HG02870 (cell line): ENCODE measurements at regions not wholly inside any gene's neighbourhood (a gene's known extent, or its start where the extent isn't known, plus 50 kb on each side); places are given as distances from the start of the nearest gene placed in this dataset.
"Not testable (repeated sequence)": the region's sequence is repeated elsewhere in the genome, so short reads cannot be mapped to it uniquely, and the experiment has no call there.

Experiments used
- ATAC-seq: cut with Tn5 transposase; IDR thresholded peaks from one replicate; pipeline ENCODE4 v1.9.1; 2021; ENCODE audit warnings: mild to moderate bottlenecking, moderate library complexity; ENCODE audit not compliant: unreplicated experiment

DNA sequence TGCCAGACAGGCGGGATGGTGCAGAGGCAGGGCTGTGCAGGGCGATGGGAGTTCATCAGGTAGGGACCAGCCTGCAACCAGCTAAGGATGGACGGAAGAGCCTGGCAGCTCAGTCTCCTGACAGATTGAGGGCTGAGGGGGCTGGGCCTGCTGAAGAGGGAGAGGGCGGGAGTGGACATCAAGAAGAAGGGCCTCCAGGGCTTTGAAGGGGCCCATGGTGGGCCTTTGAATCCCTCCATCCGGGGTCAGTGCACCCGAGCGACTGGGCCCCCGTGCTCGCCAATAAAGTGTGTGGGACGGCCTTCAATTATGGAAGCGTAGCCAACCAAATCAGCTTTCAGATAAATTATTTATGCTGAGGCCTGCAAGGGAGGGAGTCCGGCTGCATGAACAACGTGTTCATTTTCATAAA, 431.2 kb downstream of the RPS24 start:
- ATAC-seq: no peak

DNA sequence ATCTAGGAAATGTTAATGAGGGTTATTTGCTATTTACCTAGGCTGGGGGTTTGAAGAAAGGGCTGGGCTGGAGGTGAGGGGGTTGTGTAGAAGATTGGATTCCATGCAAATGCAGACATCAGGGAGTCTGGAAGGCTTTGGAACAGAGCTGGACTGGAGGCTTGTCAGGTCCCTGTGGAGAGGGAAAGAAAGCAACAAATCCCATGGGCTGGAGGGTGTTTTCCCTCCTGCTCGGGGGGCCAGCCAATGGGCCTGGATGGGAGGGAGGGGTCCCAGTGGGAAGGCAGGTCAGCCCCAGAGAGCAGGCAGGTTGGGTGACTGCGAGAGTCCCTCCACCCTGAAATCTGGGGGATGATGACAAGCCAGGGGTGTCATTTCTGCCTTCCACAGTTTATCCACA, 431.8 kb downstream of the RPS24 start:
- no peak for ATAC-seq

DNA sequence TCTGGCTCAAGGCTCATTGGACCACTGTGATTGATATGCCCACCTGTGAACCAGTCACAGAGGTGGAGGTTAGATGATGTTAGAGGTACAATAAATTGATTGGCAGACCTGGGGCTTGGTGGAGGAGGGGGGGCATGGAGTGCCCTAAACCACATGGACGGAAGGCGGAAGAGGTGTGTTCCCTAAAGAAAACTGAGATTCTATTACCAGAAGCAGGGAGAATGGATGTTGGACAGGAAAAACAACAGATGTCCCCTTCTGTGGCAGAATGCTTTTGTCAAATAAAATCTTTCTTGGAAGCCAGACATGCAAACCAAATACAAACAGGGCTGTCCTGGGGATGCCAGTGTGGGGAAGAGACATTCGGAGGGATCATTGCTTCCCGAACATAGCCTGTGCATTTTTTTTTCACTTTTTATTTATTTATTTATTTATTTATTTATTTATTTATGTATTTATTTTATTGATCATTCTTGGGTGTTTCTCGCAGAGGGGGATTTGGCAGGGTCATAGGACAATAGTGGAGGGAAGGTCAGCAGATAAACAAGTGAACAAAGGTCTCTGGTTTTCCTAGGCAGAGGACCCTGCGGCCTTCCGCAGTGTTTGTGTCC, 433.9 kb downstream of the RPS24 start:
- ATAC-seq: no peak

DNA sequence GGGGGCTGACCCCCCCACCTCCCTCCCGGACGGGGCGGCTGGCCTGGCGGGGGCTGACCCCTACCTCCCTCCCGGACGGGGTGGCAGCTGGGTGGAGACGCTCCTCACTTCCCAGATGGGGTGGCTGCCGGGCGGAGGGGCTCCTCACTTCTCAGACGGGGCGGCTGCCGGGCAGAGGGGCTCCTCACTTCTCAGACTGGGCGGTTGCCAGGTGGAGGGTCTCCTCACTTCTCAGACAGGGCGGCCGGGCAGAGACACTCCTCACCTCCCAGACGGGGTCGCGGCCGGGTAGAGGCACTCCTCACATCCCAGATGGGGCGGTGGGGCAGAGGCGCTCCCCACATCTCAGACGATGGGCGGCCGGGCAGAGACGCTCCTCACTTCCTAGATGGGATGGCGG, 435.1 kb downstream of the RPS24 start:
- ATAC-seq: not testable (repeated sequence)

DNA sequence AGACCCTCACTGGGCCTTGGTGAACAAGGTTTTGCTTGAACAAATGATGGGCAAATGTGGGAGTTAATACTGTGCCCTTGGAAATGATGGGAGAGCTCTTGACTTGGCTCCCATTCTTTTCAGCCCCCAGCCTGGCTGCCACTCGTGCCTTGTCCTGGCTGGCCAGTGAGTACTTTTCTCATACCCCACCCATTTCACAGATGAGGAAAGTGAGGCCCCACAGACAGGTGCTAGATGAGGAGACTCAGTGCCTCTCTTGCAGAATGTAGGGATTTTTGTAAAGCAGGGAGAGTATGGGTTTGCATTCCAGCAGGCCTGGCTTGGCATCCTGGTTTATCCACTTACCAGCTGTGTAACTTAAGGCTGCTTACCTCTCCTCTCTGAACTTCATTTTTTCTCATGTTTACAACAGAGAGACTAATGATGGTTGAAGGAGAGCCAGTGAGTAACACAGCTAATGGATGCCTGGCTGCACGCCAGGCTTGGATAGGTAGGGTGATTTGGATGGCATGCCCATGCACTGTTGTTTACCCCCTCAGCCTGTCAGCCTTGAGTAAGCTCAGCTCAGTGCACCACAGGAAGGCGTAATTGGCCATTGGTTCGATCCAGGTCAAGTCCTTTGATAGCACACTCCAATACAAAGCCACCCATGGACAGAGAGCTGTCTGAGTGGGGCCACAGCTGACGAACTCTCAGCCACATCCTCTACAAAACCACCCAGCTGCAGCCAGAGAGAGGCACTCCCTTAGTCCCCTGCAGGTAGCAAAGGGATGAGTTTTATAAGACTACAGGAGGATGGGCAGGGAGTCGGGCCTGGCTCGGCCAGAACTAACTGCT, 436.8 kb downstream of the RPS24 start:
- ATAC-seq: no peak

DNA sequence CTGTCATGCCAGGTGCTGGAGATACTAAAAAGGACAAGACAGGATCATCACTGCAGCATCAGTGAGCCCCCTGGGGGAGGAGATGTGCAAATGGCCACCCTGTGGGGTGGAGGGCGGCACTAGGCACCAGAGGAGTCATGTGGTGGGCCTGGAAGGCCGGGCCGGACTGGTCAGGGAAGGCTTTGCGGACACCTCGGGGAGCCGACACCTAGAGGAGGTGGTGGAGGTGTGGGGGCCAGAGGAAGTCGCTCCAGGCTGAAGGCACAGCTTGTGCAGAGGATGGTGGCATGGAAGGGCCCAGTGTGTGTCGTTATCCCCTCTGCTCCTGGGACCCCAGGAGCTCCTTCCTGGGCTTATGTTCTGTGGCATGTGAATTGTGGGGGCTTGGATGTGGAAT, 437.7 kb downstream of the RPS24 start:
- ATAC-seq: no peak

DNA sequence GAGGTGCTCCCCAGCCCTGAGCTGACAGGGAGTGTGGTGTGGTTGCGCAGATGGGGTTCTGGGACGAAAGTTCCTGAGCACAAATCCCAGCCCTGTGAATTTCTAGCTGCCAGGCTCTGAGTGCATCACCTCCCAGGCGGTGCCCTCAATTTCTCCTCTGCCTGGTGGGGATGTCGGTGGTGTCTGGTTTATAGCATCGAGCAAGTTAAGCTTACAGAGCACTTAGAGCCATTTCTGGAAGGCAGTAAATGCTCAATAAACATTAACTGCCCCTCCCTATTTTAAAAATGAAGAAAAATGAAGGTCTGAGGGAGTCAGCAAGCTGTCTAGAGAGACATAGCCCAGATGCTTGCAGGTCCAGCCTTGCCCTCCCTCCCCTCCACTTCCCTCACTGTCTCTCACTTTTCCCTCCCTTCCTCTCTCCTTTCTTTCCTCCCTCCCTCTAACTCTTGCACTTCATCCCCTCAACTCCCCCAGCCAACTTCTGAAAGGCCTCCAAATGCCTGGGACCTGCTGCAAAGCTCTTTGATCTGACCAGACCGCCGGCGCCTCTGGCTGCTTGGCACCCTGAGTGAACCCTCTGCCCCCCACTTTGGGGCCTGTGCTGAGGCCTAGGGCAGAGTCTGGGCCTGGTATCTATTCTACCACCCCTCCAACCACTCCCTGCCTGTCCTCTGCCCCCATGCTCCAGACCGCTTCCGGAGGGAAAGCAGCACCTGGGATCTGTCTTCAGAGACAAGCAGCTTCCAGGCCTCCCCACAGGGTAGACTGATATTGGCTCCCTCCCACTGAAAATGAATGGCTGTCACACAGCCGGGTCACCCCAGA, 438.3 kb downstream of the RPS24 start:
- no peak for ATAC-seq

DNA sequence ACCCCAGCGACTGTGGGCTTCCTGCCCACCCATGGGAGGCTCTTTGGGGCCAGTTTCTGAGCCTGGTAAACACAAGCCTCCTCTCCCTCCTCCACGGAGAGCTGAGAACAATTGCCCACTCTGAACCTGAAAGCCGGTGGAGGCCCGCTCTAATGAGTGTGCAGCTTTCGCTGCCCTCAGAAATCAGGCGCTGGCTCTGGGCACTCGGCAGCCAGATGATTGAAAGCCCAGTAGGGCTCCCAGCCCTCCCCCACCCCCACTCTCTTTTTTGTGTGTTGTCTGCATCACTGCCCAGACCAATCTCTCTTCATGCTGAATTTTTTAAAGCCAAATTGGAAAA, 438.9 kb downstream of the RPS24 start:
- no peak for ATAC-seq

DNA sequence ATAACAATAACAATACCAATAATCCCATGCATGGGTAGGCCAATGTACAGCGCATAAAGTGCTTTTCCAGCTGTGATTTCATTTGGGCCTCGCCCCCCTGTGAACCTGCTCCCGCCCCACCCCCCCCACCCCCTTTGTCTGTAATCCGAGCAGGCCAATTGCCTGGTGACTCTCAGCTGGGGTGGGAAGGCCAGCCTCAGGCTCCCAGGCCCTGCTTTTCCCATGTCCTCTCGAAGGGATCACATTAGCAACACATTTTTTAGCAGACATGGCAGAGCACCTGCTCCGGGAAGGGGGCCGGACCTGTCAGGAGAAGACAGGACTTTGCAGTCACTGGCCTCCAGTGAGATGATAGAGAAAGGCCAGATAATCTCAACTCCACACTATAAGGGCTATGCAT, 439.3 kb downstream of the RPS24 start:
- no peak for ATAC-seq

DNA sequence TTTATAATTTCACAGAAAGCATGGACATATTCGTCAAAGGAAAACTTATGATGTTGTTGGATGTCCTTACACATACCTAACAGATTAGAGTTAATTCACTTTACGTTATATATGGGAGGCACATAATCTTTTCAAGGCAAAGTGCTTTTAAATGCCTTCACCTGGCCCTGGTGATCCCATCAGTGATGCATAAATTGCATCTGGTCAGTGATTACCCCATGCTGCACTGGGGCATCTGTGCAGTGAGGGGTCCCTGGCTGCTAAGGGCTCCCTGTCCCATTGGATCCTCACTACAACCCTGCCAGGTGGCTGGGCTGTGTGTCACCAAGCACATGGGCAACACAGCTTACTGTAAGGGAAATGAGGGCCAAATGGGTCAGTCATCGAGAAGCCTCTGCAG, 441.1 kb downstream of the RPS24 start:
- ATAC-seq: no peak

DNA sequence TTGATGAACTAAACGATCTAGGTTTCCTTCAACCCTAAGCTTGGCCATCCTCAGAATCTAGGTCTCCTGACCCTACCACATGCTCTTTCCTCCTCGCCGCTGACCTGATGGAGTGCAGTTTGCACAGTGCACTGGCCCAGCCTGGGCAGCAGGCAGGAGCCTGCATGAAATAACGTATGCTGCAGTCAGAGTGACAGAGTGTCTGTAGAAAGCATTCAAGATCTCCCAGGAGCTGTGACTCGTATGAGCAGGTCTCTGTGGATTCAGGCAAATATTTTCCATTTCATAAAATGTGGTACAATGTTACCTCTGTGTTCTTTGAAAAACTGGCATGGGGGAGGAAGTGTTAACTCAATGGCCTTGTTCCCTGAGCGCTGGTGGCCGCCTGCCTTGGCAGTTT, 441.8 kb downstream of the RPS24 start:
- no peak for ATAC-seq

DNA sequence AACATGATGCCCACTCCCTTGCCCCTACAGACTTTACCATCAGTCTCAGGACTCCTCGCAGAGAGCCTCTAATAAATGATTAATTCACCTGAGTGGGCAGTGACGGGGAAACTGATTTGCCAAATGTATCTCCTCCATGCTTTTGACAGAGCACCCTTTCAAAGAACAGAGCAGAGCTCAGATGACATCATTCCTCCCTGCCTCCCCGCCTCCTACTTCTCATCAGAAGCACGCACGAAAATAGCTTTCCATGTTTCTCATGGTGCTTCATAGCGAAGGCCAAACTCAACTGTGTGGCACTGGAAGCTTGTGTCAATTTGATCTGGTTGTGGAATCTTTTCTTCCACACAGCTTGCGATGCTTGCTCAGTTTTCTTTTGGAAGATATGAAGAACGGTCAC, 442.5 kb downstream of the RPS24 start:
- no peak for ATAC-seq

DNA sequence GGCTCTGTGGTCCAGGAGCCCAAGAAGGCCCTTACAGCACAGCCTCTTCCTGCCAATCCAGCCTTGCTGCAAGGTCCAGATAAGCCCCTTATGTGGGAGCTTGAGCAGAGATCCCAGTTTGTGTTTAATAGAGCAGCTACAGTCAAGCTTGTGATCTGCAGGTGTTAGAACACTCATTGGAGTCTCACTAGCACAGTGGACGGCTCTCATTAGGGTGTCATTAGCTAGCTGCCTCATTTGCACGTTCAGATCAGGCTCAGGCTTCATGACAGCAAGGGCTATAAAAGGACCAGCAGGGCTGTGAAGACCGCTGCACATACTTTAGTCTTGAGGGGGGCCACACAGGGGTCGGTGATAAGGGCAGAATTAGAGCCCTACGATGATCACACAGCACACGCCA, 443.2 kb downstream of the RPS24 start:
- no peak for ATAC-seq

DNA sequence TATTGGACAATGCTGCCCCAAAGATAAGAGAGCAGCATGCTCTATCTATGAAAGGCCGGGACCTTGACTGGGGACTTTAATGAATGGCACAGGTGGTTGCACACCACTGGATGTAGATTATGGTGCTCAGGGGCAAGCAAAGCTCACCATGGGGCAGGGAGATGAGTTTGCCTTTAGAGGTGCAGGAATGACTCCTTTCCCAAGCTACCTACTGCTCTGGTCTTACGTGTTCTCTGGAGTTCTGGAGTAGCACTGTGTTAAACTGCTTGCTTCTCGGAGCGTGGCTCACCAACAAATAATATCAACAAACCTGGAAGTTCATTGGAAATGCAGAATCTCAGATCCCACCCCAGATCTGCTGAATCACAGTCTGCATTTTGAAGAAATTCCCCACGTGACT, 445.3 kb downstream of the RPS24 start:
- no peak for ATAC-seq

DNA sequence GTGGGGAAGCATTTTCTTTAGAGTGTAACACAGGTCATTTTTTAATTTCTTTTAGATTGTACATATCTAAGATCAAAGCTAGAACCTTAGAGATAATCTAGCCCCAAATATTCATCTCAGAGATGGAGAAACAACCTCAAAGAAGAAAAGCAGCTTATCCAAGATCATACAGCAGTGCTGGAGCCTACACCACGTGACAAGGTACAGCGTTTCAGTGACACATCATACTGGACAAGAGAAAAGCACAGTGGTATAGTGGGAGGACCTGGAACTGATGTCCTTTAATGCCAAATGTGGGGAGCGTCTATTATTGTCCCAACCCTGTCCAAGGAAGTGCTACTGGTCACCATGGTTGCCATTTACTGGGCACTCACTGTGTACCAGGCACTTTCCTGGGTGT, 445.8 kb downstream of the RPS24 start:
- ATAC-seq: no peak

DNA sequence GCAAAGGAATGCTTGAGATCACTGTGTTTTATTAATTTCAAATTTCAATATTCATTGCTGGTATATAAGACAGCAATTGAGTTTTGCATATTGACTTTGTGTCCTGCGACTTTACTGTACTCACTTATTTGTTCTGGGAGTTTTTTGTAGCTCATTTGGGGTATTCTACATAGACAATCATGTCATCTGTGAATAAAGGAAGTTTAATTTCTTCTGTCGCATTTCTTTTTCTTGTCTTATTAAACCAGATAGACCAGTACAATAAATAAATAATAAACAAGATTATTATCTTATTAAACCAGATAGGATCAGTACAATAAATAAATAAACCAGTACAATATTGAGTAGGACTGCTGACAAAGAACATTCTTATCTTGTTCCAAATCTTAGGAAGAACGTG, 448.2 kb downstream of the RPS24 start:
- no peak for ATAC-seq

DNA sequence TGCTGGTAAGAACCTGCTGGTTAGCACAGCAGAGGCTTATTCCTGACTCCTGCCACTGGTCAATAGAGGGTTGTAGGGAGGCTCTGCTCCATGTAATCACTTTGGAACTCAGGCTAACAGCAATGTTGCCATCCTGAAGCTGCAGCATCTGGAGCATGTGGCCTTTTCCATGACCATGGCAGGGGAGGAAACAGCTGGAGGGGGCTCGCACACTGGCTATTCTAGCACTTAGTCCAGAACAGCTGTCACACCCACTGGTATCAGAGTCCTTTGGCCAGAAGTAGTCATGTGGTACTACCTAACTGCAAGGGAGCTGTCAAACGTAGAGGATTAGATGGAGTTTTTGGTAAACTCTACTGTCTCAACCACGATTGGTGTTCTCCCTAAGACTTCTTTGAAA, 450.0 kb downstream of the RPS24 start:
- ATAC-seq: no peak

DNA sequence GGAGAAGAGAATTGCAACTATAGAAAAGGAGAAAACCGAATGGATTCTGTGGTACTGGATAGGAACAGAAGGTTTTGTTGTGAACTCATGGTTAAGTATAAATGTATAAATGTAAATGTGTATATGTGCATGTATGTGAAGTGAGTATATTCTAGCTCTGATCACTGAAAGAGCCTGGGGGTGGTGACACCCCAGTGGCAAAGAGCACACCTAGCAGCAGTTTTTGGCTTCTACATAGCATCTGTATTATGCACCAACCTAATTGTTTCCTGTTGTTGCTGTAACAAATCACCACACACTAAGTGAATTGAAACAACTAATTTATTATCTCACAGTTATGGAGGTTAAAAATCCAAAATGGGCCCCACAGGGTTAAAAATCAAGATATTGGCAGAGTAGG, 455.4 kb downstream of the RPS24 start:
- no peak for ATAC-seq

DNA sequence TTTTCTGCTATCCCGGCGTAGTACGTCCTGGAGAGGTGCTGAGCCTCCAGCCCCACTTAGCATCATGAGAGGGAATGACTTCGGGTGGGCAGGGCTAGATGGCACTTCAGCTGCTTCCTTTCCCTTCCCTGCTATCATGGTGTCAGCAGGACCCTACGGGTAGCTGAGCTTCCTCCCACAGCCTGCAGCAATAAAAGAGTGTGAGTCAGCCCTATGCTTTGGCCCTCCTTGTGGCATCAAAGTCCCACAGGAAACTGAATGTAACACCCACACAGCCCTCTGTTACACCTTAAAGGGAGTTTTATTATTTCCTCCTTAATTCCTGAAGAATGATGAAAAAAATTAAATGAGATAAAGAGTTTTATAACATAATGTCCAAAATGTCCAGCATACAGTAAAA, 458.1 kb downstream of the RPS24 start:
- ATAC-seq: no peak

DNA sequence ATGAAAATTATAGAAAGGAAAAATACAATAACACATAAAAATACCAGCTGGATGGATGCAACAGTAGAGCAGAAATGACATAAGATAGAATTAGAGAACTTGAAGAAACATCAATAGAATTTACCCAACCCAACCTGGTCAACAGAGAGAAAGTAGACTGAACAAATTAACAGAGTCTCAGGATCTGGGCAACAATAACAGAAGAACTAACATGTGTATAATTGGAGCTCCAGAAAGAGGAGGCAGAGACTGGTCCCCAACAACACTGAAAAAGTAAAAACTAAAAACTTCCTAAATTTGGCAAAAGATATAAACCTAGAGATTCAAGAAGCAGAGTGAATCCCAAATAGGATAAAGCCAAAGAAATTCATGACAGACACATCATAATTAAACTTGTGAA, 458.8 kb downstream of the RPS24 start:
- ATAC-seq: no peak

DNA sequence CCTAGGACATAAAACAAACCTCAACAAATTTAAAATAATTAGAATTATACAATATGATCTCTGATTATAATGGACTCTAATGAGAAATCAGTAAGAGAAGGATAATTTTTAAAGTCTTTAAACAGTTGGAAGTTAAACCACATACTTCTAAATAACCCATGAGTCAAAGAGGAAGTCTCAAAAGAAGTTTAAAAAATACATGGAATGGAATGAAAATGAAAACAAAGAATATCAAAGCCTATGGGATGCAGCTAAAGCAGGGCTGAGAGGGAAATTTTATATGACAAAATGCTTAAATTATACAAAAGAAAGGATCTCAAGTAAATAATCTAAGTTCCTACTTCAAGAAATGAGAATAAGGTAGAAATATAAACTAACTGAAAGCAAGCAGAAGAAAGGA, 460.5 kb downstream of the RPS24 start:
- ATAC-seq: no peak
